GM12878 (cell line): ENCODE measurements at regions not wholly inside any gene's neighbourhood (a gene's known extent, or its start where the extent isn't known, plus 50 kb on each side); places are given as distances from the start of the nearest gene placed in this dataset.

Experiments used
- CTCF ChIP-seq, 3 experiments: IDR thresholded peaks in 2 of 3; conservative IDR thresholded peaks in 1 of 3; 2 replicates each; pipeline ENCODE4 v1.5.1; 2011; ENCODE audit warnings: low read depth in 3 of 3, low read length in 3 of 3, mild to moderate bottlenecking in 3 of 3, control low read depth in 2 of 3, moderate library complexity in 2 of 3, inconsistent platforms in 1 of 3, mixed read lengths in 1 of 3; ENCODE audit not compliant: control insufficient read depth in 2 of 3, insufficient read depth in 1 of 3; ENCODE audit errors: extremely low read depth in 1 of 3
- HCFC1 ChIP-seq: fragments of 150-350 bp; IDR thresholded peaks from 2 replicates; pipeline ENCODE4 v1.6.1; 2014; ENCODE audit warnings: low read length
- NBN ChIP-seq: fragments of 450-650 bp; IDR thresholded peaks from 2 replicates; pipeline ENCODE4 v1.6.1; 2016
- NR2F1 ChIP-seq: fragments of 450-650 bp; conservative IDR thresholded peaks from 2 replicates; pipeline ENCODE4 v1.6.1; 2017; ENCODE audit warnings: mild to moderate bottlenecking
- PBX3 ChIP-seq: IDR thresholded peaks from 2 replicates; pipeline ENCODE4 v1.6.1; 2011; ENCODE audit warnings: mild to moderate bottlenecking, low read depth, low read length, moderate library complexity; ENCODE audit not compliant: insufficient replicate concordance
- POLR2AphosphoS5 ChIP-seq: IDR thresholded peaks from 2 replicates; pipeline ENCODE4 v1.6.1; 2011; ENCODE audit warnings: mild to moderate bottlenecking, low read length, inconsistent platforms
- RFX5 ChIP-seq: IDR thresholded peaks from 2 replicates; pipeline ENCODE4 v1.6.1; 2011; ENCODE audit warnings: low read depth, low read length, improper control_type of control experiment
- SMARCA5 ChIP-seq: fragments of 450-650 bp; IDR thresholded peaks from 2 replicates; pipeline ENCODE4 v1.6.1; 2017; ENCODE audit warnings: mild to moderate bottlenecking
- SREBF2 ChIP-seq: IDR thresholded peaks from 2 replicates; pipeline ENCODE4 v1.6.1; 2012; ENCODE audit warnings: mild to moderate bottlenecking, low read length
- YY1 ChIP-seq: IDR thresholded peaks from 2 replicates; pipeline ENCODE4 v1.6.1; 2011; ENCODE audit warnings: low read depth, mild to moderate bottlenecking, low read length
- ZNF24 ChIP-seq: fragments of 450-650 bp; IDR thresholded peaks from 2 replicates; pipeline ENCODE4 v1.6.1; 2017; ENCODE audit warnings: antibody characterized with exemption, mild to moderate bottlenecking
- ZNF592 ChIP-seq: fragments of 450-650 bp; IDR thresholded peaks from 2 replicates; pipeline ENCODE4 v1.6.1; 2017; ENCODE audit warnings: mild to moderate bottlenecking, moderate library complexity

- TF ChIP-seq POLR2AphosphoS5 (no peak), SREBF2 (no peak), ZNF592 (no peak), YY1 (no peak), PBX3 (no peak), HCFC1 (no peak), RFX5 (no peak), SMARCA5 (no peak), NR2F1 (no peak), CTCF (IDR thresholded peaks at IDR 0.05 in 2 of 3, conservative IDR thresholded peaks at IDR 0.05 in 1 of 3; ENCODE audit: control insufficient read depth in 2 of 3, extremely low read depth in 1 of 3, insufficient read depth in 1 of 3, low read depth in 3 of 3, low read length in 3 of 3) (no peak), NBN (no peak), ZNF24 (no peak)
These were observed 182.0 kb upstream of the PPP1R3A start for GRCh38 chr7:114100810-114101209.
